Thyroid gland (tissue), 4 donors: ENCODE measurements at regions not wholly inside any gene's neighbourhood (a gene's known extent, or its start where the extent isn't known, plus 50 kb on each side); places are given as distances from the start of the nearest gene placed in this dataset.

ENCODE experiments used
- POLR2A ChIP-seq, 2 donors: fragments of 450-650 bp; IDR thresholded peaks; one replicate each; pipeline ENCODE4 v1.6.1; 2017; ENCODE audit warnings: antibody characterized with exemption in 2 of 2, mild to moderate bottlenecking in 2 of 2, moderate library complexity in 1 of 2
- TF ChIP-seq, protein P1 (sequence below), 6 experiments: fragments of 200-600 bp in 3 of 6; fragments of 450-650 bp in 3 of 6; sonication (generic) in 3 of 6; IDR thresholded peaks; one replicate each; pipeline ENCODE4 v1.5.1; 2016 to 2019; ENCODE audit warnings: antibody characterized with exemption in 6 of 6, mild to moderate bottlenecking in 2 of 6, inconsistent platforms in 1 of 6, moderate library complexity in 1 of 6

DNA sequence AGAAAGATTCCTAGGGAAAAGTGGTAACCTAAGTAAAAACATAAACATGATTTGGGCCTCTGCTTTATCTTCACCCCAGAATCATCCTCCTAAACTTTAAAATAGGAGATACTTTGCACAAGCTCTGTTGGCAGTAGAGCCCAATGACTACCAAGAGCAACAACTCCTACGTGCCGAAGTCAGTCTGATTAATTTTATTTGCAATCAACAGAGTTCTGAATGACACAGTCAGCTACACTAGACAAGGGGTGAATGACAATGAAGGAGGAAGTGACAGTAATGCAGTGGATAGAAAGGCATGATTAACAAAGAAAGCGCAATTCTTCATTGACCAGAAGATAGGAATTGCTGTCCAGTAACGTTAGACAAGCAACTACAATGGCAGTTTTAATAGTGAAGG, 957.9 kb upstream of the USP15 start:
- TF ChIP-seq, protein P1, sequence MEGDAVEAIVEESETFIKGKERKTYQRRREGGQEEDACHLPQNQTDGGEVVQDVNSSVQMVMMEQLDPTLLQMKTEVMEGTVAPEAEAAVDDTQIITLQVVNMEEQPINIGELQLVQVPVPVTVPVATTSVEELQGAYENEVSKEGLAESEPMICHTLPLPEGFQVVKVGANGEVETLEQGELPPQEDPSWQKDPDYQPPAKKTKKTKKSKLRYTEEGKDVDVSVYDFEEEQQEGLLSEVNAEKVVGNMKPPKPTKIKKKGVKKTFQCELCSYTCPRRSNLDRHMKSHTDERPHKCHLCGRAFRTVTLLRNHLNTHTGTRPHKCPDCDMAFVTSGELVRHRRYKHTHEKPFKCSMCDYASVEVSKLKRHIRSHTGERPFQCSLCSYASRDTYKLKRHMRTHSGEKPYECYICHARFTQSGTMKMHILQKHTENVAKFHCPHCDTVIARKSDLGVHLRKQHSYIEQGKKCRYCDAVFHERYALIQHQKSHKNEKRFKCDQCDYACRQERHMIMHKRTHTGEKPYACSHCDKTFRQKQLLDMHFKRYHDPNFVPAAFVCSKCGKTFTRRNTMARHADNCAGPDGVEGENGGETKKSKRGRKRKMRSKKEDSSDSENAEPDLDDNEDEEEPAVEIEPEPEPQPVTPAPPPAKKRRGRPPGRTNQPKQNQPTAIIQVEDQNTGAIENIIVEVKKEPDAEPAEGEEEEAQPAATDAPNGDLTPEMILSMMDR (IDR thresholded peaks at IDR 0.05): no peak
- TF ChIP-seq POLR2A (IDR thresholded peaks at IDR 0.05): no peak
